HG03575 (cell line): ENCODE measurements at regions not wholly inside any gene's neighbourhood (a gene's known extent, or its start where the extent isn't known, plus 50 kb on each side); places are given as distances from the start of the nearest gene placed in this dataset.
"Not testable (repeated sequence)": the region's sequence is repeated elsewhere in the genome, so short reads cannot be mapped to it uniquely, and the experiment has no call there.

Experiments used
- ATAC-seq: cut with Tn5 transposase; IDR thresholded peaks from one replicate; pipeline ENCODE4 v1.9.1; 2021; ENCODE audit not compliant: unreplicated experiment, insufficient number of reproducible peaks, low FRiP score; ENCODE audit errors: extremely low read depth

DNA sequence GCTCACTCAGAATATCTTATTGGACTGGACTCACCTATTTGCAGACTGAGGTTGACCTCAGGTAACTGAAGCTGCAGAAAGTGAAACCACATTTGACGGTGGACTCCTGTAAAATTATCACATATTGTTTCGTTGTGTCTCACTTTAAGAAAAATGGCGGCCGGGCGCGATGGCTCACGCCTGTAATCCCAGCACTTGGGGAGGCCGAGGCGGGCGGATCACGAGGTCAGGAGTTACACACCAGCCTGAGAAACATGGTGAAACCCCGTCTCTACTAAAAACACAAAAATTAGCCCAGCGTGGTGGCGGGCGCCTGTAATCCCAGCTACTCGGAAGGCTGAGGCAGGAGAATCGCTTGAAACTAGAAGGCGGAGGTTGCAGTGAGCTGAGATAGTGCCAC lies 209.0 kb upstream of the NFIA start:
- not testable (repeated sequence) for ATAC-seq

DNA sequence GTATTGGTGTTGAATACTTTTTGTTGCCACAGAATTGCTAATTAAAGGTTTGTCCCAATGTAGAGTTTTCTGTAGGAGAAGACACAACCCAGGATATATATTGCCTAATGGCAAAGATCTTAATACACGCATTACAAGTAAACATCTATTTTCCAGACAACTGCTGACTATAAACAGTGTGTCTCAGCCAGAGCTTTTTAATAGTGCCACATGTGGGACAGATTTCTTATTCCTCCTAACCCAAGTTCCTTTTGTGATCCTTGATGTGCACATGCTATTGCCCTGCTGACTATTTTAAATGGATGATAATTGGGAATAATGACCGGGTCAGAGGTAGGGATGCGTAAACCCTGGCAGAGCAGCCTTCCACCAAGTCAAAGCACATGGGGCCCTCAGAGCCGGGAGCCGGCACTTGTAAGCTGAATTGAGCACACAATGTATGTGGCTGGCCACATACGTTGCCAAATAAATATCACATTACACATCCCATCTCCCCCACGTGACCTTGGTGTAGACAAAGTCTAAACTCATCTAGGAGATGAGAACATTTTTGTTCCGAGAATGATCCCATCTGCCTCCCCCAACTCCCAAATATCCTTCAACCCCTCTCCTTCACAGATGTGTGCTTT lies 209.8 kb upstream of the NFIA start:
- no peak for ATAC-seq

DNA sequence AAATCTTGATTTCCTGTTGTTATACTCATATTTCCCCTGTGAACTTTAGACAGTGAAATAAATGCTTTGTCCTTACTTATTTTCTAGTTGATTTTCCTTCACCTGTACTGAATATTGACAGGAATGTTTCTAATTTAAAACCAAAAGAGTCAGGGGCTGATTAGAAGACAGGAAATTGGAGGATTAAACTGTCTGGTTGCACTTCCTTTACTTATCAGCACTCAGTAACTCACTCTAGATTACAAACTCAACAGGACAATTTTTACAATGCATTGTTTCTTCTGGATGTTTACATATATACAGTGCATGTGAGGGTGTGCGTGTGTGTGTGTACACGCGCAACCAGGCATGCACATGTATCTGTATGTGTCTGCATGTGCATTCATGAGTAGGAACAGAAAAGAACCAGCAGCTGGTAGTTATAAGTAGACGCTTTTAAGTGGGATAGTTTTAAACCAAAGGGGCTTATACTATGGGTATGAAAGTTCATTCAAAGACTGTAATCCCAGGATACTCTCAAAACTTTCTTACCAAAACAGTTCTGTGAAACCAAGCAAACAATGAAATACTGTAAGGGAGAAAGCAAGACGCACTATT lies 212.0 kb upstream of the NFIA start:
- no peak for ATAC-seq

DNA sequence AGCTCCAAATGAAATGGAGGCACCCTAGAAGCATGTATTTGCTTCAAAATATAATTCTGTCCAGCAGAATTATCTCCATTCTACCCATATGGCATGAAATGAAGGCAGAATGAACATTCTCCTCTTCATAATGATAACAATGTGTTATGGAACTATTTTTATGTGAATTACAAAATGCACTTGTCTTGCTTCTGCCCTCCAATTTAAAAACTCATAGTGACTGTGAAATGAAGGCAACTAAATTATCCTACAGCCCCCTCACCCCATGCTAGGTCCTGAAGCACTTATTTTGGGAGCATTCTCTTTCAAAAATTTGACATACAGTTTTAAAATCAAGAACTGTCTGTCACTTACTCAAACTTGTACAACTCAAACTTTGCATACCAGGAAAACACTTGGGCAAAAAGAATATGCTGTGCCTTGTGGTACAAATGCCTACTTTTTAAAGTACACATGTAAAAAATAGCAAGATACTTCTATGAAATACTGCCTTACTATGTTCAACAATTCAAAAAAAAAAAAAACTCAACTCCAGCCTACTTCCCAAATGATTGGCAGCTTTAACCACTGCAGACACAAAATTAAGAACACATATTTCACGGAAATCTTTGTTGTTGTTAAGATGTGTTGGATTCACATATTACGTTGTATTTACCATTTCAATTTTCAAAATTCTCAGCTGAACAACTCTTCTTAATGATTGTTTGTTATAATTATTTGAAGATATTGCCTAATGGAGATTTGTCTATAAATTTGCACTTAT lies 213.3 kb upstream of the NFIA start:
- no peak for ATAC-seq

DNA sequence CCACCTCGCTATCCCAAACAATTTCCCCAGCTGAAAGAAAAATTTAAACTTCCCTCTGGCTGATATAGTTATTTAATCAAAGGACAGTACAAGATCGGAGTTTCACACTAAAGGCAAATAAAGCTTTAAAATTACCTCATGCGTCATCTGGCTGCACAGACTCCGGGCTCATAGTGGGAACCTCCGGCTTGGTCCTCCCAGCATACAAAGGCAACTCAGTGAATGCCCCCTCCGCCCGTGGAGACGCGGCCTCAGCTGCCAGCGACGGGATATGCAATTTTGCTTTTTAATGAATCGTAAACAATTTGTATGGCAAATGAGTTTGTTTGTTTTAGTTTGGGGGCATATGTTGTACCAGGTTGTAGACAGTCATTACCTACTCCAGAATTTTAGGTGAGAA lies 214.6 kb upstream of the NFIA start:
- no peak for ATAC-seq

DNA sequence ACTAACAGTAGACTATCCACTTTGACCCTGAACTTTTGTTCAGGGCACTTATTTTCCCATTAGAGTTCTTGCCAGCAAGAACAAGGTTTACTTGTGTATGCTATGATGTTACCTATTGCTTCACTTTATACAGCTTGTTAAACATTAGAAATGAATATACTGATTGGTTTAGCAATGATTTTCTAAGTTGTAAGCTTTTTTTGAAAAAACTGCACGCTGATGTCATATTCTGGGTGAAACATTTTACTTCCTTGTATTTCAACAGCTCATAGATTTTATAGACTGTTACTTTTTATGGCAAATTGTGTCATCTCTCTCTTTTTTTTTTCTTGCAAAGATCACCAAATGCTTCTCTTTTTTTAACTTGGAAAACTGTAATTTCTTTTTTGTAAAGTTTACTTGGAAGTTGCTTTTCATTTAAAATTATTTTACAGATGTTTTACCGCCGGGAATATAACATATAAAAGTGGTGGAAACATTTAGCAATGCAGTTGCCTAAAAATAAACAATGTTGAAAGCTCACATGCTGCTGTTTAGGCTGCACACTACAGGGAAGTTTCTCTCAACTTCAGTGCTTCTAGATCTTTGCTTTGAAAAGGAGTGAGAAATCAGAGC lies 215.3 kb upstream of the NFIA start:
- ATAC-seq, result no peak

DNA sequence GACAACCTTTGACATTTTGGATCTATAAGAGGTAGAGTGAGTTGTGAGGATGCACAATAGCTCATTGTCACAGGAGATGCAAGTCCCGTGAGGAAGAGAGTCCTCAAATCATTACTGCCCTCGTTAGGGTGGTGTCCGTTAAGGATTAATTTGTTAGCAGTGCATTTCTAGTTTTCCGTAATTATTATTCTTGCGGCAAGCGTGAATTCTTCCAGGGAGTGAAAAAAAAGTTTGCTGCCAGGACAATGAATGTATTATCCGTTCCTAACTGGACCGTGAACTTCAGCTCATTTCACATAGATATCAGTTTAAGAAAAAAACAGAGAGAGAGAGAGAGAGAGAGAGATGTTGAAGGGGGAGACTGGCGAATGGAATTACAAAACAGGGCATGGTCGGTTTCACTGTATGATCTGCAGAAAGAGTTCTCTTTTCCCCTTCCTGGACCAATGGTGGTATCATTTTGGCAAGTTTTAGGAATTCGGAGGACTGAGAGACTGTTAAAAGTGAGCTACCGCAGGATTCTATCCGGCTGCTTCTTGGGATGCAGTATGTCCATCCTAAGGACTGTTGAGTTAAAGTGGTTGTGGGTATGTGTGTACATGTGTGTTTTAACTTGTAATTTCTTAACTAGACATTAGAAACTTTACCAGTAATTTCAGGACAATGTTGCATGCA lies 216.0 kb upstream of the NFIA start:
- no peak for ATAC-seq

DNA sequence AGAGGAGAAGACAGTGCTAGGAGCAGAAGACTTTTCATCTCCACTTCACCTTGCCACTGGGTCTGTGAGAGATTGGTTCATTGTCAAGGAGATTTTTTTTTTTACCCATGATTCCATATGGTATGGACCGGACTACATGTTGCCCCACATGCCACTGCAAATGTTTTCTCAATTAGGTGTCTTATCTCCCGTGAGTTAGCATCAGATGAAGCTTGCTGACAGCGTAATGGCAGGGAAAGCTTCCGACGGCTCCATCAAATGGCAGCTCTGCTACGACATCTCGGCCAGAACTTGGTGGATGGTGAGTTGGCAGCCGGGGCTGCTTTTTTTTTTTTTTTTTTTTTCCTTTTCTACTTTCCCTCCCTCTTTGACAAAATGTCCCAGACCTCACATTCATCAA lies 217.2 kb upstream of the NFIA start:
- ATAC-seq, result no peak

DNA sequence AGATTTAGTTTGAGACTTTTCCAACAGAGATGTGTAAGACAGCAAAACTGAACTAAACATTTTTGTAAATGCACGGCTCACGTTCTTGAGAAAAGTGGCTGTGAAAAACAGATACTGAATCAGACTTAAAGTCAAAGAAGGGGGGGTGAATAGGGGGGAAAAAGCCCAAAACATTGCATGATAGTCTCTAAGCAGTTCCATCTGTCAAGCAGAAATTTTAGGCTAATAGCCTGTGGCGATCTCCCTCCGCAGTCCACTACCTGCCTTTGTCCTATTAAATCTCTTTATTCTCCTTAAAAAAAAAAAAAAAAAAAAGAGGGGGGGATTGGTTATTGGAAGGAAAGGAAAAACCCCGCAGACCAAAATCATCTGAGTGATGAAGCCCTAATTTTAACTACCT lies 217.6 kb upstream of the NFIA start:
- ATAC-seq, result no peak

DNA sequence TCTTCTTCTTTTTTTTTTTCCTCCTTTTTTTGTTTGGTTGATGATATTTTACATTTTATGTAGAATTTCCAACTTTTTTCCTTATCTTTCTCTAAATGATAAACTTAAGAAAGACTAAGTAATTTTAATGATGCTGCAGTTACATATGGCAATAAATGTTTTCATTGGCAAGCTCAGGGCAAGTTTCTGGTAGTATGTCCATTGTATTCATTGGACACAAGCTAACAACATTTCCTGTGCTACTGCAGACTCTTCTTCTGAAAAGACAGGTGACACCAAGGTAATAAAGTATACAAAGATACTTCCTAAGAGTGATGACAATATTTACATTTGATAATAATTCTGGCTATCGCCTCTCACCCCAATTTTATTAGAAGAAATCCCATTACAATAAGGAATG lies 219.2 kb upstream of the NFIA start:
- no peak for ATAC-seq

DNA sequence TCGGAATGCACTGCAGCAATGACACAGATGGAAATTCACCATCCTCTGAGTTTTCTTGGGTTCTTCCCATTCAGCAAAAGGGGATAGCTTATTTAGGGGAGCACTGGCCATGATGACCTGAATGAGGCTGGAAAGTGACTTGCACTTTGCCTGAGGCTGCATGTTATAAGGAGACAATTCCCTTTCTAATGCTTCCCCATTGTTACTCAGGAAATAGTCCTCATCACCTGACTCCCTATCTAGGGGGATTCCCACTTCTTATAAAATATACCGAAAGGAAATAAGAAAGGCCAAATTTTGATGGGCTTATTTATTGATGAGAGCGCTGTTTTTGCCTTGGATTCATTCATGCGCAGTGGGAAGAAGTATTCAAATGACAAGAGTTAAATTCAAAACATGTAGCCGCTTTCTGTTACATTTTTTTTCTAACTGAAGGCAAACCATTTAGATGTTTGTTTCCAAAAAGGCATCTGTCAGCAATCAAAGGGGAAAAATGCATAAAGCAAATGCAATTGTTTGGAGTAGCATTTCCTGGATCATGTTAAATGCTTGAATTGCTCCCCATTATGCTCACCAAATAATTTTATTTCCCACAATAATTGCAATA lies 220.3 kb upstream of the NFIA start:
- no peak for ATAC-seq

DNA sequence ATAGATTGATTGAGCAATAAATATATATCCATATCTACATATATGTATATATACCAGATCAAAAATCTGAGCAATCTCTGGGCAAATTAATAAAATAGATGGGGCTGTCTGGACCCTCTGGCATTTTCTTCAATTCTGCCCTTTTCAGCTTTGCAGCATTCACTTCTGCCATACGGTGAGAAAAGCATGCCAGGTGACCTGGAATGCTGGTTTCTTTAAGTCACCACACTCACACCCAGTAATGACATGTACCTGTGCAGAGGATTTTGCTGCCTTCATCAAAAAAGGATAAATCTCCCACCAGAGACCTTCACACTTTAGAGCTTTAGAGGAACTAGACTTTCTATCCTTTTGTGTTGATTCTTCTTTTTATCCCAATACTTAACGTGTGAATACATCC lies 223.2 kb upstream of the NFIA start:
- no peak for ATAC-seq

DNA sequence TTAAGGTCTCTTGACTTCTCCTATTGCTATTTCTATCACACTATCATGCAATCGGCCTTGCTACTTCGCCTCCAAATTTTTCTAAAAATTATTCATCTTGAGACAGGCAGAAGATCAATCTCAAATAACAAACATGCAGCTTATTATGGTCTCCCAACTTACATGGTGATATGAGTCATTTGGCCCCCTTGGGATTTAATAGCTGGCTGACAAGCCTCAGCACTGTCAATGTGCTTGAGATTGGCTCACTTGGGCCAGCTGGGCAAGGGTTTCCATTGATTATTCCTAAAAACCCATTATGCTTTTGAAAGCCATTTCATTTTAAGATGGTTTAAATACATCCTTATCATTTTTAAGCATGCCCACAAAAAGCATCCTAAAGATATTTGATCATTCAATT lies 224.5 kb upstream of the NFIA start:
- no peak for ATAC-seq

DNA sequence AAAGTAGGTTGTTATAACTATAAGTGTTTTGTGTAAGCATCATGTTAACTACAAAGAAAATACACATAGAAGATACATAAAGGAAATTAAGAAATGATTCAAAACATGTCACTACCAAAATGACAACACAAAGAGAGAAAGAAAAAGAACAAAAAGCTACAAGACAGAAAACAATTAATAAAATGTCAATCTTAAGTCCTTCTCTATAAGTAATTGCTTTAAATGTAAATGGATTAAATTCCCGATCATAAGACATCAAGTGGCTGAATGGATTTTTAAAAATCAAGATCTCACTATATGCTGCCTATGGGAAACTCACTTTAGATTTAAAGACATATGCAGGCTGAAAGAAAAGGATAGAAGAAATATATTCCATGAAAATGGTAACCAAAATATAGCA lies 232.3 kb upstream of the NFIA start:
- ATAC-seq, result no peak

DNA sequence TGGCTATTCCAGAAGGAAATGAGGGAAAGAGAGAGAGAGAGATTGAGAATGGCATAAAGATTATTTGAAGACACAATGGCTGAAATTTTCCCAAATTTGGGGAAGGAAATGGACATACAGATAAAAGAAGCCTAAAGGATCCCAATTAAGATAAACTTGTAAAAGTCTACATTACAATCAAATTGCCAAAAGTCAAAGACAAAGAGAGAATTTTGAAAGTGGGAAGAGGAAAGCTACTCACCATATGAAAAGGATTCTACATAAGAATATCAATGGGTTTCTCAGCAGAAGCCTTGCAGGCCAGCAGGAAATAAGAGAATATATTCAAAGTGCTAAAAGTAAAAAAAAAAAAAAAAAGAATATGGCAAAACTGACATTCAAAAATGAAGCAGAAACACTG lies 233.0 kb upstream of the NFIA start:
- no peak for ATAC-seq

DNA sequence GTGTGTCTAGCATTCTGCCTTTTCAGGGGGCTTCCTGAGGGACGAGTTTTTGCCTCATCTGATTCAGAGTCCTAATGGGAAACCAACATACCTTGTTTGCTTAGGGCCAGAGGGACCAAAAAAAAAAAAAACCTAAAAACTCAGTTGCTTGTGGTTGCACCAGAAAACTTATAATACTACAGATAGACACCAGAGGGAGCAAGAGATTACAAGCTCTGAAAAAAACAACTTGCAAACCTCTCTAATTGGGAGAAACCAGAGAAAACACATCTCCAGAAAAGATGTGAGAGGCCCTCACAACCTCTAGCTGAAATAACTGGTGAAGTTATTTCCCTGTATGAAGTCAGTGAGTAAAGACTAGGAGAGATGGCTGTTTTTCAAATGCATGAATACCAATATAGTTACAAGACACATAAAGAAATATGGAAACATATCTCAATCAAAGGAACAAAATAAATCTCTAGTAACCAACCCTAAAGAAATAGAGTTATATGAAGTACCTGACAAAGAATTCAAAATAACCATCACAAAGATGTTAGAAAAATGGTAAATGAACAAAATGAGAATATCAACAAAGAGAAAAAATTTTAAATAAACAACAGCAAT lies 233.7 kb upstream of the NFIA start:
- no peak for ATAC-seq

DNA sequence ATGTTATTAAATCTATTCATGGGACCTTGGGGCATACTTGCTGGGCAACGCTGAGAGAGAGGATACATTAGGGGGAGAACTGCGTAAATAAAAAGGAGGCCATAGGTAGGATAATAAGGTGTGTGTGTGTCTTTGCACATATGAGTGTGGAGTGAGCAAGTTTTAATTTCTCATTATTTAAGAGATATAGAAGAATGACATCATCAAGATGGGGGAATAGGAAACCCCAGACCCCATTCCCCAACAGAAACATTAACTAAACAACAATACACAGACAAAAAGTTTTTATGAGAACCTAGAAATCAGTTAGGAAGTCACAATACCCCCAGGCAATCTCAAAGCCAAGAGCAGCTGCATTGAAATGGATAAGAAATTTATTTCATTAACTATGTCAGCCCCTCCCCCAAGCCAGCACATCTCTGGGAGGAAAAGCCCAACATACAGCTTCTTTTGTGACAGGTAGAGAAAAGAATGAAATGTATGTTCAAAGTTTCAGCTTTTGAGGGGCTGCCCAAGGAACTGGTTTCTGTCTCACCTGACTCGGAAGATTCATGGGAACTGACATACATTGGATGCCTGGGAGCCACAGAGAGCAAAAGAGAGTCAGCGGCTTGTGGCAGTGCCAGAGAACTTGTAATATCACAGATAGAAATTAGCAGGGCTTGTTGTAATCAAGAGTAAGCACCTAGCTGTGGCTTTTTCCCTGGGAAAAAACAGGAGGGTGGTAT lies 234.3 kb upstream of the NFIA start:
- no peak for ATAC-seq

DNA sequence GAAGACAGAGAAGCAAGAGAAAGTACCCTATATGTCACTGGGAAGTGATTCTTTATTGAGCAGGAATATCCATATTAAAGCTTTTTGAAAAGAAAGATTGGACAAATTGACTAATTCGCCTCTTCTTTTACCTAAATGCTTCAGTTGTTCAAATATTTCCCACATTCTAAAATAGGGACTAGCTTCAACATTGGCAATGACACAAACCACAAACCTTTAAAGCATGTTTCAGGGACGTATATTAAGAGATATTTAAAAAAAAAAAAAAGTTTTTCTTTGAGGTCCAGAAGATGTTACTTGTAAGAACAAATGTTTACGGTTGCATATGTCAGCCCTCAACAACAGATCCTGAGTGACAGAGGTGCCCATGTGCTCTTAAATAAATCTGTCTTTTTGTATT lies 235.0 kb upstream of the NFIA start:
- ATAC-seq, result no peak
